H9 (cell line): ENCODE measurements at regions not wholly inside any gene's neighbourhood (a gene's known extent, or its start where the extent isn't known, plus 50 kb on each side); places are given as distances from the start of the nearest gene placed in this dataset.

ENCODE experiments used
- DNase-seq: peaks from one replicate; pipeline ENCODE4 v3.0.0-alpha.2; 2017
- H2AFZ ChIP-seq: one replicate; pipeline ENCODE4 v1.6.1; 2013; ENCODE audit warnings: mild to moderate bottlenecking, low read length, control low read depth, moderate library complexity
- H2AK5ac ChIP-seq: 2 replicates; pipeline ENCODE4 v1.6.1; 2013; ENCODE audit warnings: low read length, control low read depth, mixed read lengths; ENCODE audit not compliant: insufficient read length
- H2BK120ac ChIP-seq: one replicate; pipeline ENCODE4 v1.6.1; 2013; ENCODE audit warnings: low read depth, mild to moderate bottlenecking, low read length, control low read depth, inconsistent platforms; ENCODE audit not compliant: poor library complexity, severe bottlenecking
- H2BK12ac ChIP-seq: 2 replicates; pipeline ENCODE4 v1.6.1; 2013; ENCODE audit warnings: low read length, control low read depth, mixed read lengths, low read depth; ENCODE audit not compliant: insufficient read length
- H2BK15ac ChIP-seq: 2 replicates; pipeline ENCODE4 v1.6.1; 2013; ENCODE audit warnings: low read depth, low read length, control low read depth
- H2BK20ac ChIP-seq: one replicate; pipeline ENCODE4 v1.6.1; 2013; ENCODE audit warnings: low read depth, mild to moderate bottlenecking, low read length, control low read depth, inconsistent platforms; ENCODE audit not compliant: poor library complexity, severe bottlenecking
- H2BK5ac ChIP-seq: 2 replicates; pipeline ENCODE4 v1.6.1; 2013; ENCODE audit warnings: low read length, control low read depth, mixed read lengths; ENCODE audit not compliant: insufficient read length
- H3K14ac ChIP-seq: 2 replicates; pipeline ENCODE4 v1.6.1; 2013; ENCODE audit warnings: low read length, control low read depth; ENCODE audit not compliant: insufficient read depth
- H3K18ac ChIP-seq: 2 replicates; pipeline ENCODE4 v1.6.1; 2013; ENCODE audit warnings: low read depth, mild to moderate bottlenecking, mixed read lengths, low read length, control low read depth; ENCODE audit not compliant: insufficient read length
- H3K23ac ChIP-seq: 2 replicates; pipeline ENCODE4 v1.6.1; 2013; ENCODE audit warnings: low read length, control low read depth, mixed read lengths, low read depth; ENCODE audit not compliant: insufficient read length
- H3K23me2 ChIP-seq: 2 replicates; pipeline ENCODE4 v1.6.1; 2013; ENCODE audit warnings: low read depth, mild to moderate bottlenecking, mixed read lengths, low read length, control low read depth; ENCODE audit not compliant: insufficient read length, poor library complexity, severe bottlenecking
- H3K27ac ChIP-seq: 2 replicates; pipeline ENCODE4 v1.5.1; 2013; ENCODE audit warnings: low read length, control low read depth, mixed read lengths, low read depth; ENCODE audit not compliant: insufficient read length
- H3K27me3 ChIP-seq: 2 replicates; pipeline ENCODE4 v1.6.1; 2013; ENCODE audit warnings: low read length, control low read depth, inconsistent platforms; ENCODE audit not compliant: insufficient read depth
- H3K4ac ChIP-seq: 2 replicates; pipeline ENCODE4 v1.6.1; 2013; ENCODE audit warnings: low read depth, mild to moderate bottlenecking, control low read depth, inconsistent platforms, low read length, moderate library complexity
- H3K4me1 ChIP-seq: 2 replicates; pipeline ENCODE4 v1.6.1; 2013; ENCODE audit warnings: low read length, control low read depth, inconsistent platforms; ENCODE audit not compliant: insufficient read depth
- H3K4me2 ChIP-seq: 2 replicates; pipeline ENCODE4 v1.6.1; 2013; ENCODE audit warnings: low read length, control low read depth, mixed read lengths; ENCODE audit not compliant: insufficient read length, insufficient read depth
- H3K56ac ChIP-seq: 2 replicates; pipeline ENCODE4 v1.6.1; 2013; ENCODE audit warnings: low read depth, mild to moderate bottlenecking, mixed read lengths, low read length, control low read depth; ENCODE audit not compliant: insufficient read length
- H3K79me1 ChIP-seq: 2 replicates; pipeline ENCODE4 v1.6.1; 2013; ENCODE audit warnings: low read depth, mild to moderate bottlenecking, moderate library complexity, low read length, control low read depth, inconsistent platforms; ENCODE audit not compliant: insufficient read depth, poor library complexity, severe bottlenecking
- H3K79me2 ChIP-seq: 2 replicates; pipeline ENCODE4 v1.6.1; 2013; ENCODE audit warnings: low read length, control low read depth, inconsistent platforms; ENCODE audit not compliant: insufficient read depth
- H3K9ac ChIP-seq: 2 replicates; pipeline ENCODE4 v1.6.1; 2013; ENCODE audit warnings: low read length, control low read depth, mixed read lengths; ENCODE audit not compliant: insufficient read length; ENCODE audit errors: extremely low read depth
- H3K9me3 ChIP-seq: one replicate; pipeline ENCODE4 v1.6.1; 2013; ENCODE audit warnings: low read depth, low read length, inconsistent platforms; ENCODE audit not compliant: control insufficient read depth
- H3T11ph ChIP-seq: one replicate; pipeline ENCODE4 v1.6.1; 2013; ENCODE audit warnings: mild to moderate bottlenecking, low read length, control low read depth, inconsistent platforms
- H4K20me1 ChIP-seq: one replicate; pipeline ENCODE4 v1.6.1; 2013; ENCODE audit not compliant: control insufficient read depth, insufficient read length, insufficient read depth
- H4K5ac ChIP-seq: 2 replicates; pipeline ENCODE4 v1.6.1; 2013; ENCODE audit warnings: low read depth, mild to moderate bottlenecking, mixed read lengths, low read length, control low read depth; ENCODE audit not compliant: insufficient read length
- H4K8ac ChIP-seq: replicated peaks from 2 replicates; pipeline ENCODE4 v1.6.1; 2013; ENCODE audit warnings: low read length, control low read depth, mixed read lengths, low read depth; ENCODE audit not compliant: insufficient read length
- H4K91ac ChIP-seq: 2 replicates; pipeline ENCODE4 v1.6.1; 2013; ENCODE audit warnings: low read depth, mild to moderate bottlenecking, moderate library complexity, mixed read lengths, low read length, control low read depth; ENCODE audit not compliant: insufficient read length
- H3K27ac Mint-ChIP-seq, 3 experiments: 2 replicates in 2 of 3; 3 replicates in 1 of 3; pipeline ENCODE4 v1.8.0; 2020 to 2021; ENCODE audit warnings: mixed read lengths in 3 of 3, mild to moderate bottlenecking in 1 of 3, moderate library complexity in 1 of 3
- H3K27me3 Mint-ChIP-seq: 2 replicates; pipeline ENCODE4 v1.8.0; 2021; ENCODE audit warnings: low read depth, mild to moderate bottlenecking, moderate library complexity, mixed read lengths
- H3K36me3 Mint-ChIP-seq, 3 experiments: 2 replicates in 2 of 3; 3 replicates in 1 of 3; pipeline ENCODE4 v1.8.0; 2020 to 2021; ENCODE audit warnings: low read depth in 3 of 3, mixed read lengths in 3 of 3; ENCODE audit not compliant: insufficient read depth in 1 of 3
- H3K4me1 Mint-ChIP-seq, 2 experiments: 2 replicates each; pipeline ENCODE4 v1.8.0; 2020; ENCODE audit warnings: mixed read lengths in 2 of 2
- H3K4me3 Mint-ChIP-seq, 2 experiments: 2 replicates in 1 of 2; 3 replicates in 1 of 2; pipeline ENCODE4 v1.8.0; 2020 to 2021; ENCODE audit warnings: mild to moderate bottlenecking in 2 of 2, mixed read lengths in 2 of 2, moderate library complexity in 1 of 2
- H3K9me3 Mint-ChIP-seq, 2 experiments: 2 replicates in 1 of 2; 3 replicates in 1 of 2; pipeline ENCODE4 v1.8.0; 2020; ENCODE audit warnings: mild to moderate bottlenecking in 2 of 2, mixed read lengths in 2 of 2, moderate library complexity in 1 of 2
- CTCF ChIP-seq: fragments of 200-600 bp; sonication (generic); conservative IDR thresholded peaks from 3 replicates; pipeline ENCODE4 v1.8.0; 2021; ENCODE audit warnings: antibody characterized with exemption, mild to moderate bottlenecking
- WGBS: extraction: QIAGEN DNeasy Blood & Tissue Kit; methylation state at CpG from one replicate; pipeline ENCODE4 v1.1.7; 2013; ENCODE audit warnings: missing lambda C conversion rate, low lambda C conversion rate, mixed read lengths; ENCODE audit not compliant: insufficient read length; ENCODE audit errors: extremely low coverage; 5-methylcytosine and 5-hydroxymethylcytosine counted together

- no peaks in the 10 kb centered on the region for H3K27me3 ChIP-seq
- no peak overlapping the region for H2BK20ac ChIP-seq
- H3K9me3 ChIP-seq = no peaks in the 10 kb centered on the region
- no peaks in the 10 kb centered on the region for H3K4me1 ChIP-seq
- no peaks in the 10 kb centered on the region; the same call in none of the 2 replicates for H3K27me3 Mint-ChIP-seq
- no peaks in the 10 kb centered on the region for H3K79me1 ChIP-seq
- H2BK120ac ChIP-seq = no peak overlapping the region
- H3T11ph ChIP-seq = no peak overlapping the region
- no peaks in the 10 kb centered on the region for H3K4me1 Mint-ChIP-seq
- H3K56ac ChIP-seq = no peak overlapping the region
- no peak overlapping the region for H3K4me3 Mint-ChIP-seq
- H3K14ac ChIP-seq = no peak overlapping the region
- no peak for TF ChIP-seq CTCF
- no peak overlapping the region for H3K9ac ChIP-seq
- H3K27ac ChIP-seq = no peak overlapping the region
- H4K91ac ChIP-seq = no peak overlapping the region
- H2BK12ac ChIP-seq = no peak overlapping the region
- no peak overlapping the region for H2AK5ac ChIP-seq
- H3K18ac ChIP-seq = no peak overlapping the region
- no peak overlapping the region for H2BK15ac ChIP-seq
- H3K4me2 ChIP-seq = no peak overlapping the region
- no CpG with 5 or more reads among the region's 2 CpGs for WGBS
- no peaks in the 10 kb centered on the region for H3K9me3 Mint-ChIP-seq
- no peak overlapping the region for H3K23ac ChIP-seq
- no peak overlapping the region for H4K8ac ChIP-seq
- no peak for DNase-seq
- H3K4ac ChIP-seq = no peak overlapping the region
- no peaks in the 10 kb centered on the region for H4K20me1 ChIP-seq
- H2BK5ac ChIP-seq = no peak overlapping the region
- H3K79me2 ChIP-seq = no peaks in the 10 kb centered on the region
- no peak overlapping the region for H2AFZ ChIP-seq
- no peaks in the 10 kb centered on the region for H3K36me3 Mint-ChIP-seq
- no peak overlapping the region for H4K5ac ChIP-seq
- no peak overlapping the region for H3K27ac Mint-ChIP-seq
- peaks cover 3% of the 10 kb centered on the region for H3K23me2 ChIP-seq
Measured at GRCh38 chr2:60159519-60159918, 393.9 kb downstream of the BCL11A start.
